GM21737 (cell line): ENCODE measurements at regions not wholly inside any gene's neighbourhood (a gene's known extent, or its start where the extent isn't known, plus 50 kb on each side); places are given as distances from the start of the nearest gene placed in this dataset.

Source experiments
- ATAC-seq: cut with Tn5 transposase; IDR thresholded peaks from one replicate; pipeline ENCODE4 v1.9.1; 2021; ENCODE audit warnings: mild to moderate bottlenecking, moderate library complexity; ENCODE audit not compliant: unreplicated experiment

DNA sequence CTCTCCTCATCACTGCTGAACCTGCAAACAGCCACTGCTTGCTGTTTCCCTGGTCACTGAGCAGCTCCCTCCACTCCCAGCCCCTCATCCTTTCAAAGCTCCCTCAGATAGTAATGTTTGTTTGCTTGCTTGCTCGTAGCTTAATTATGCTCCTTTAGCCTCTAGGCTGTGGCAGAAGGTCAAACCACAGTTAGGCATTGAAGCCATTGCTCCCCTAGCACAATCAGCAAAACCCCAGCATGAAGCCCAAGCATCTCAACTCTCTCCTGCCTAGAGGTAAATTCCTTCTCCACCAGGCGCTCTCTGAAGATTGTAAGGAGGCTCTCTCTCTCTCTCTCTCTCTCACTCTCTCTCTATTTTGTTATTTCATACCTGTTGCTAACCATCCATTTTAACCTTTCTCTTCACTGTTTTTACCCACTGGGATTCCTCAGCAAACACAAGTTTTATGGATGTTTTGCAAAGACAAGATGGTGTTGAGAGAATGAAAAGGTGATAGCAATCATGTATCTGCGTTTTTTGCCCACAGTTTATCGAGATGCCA, 135.9 kb upstream of the HNRNPA3 start:
- ATAC-seq, result no peak

DNA sequence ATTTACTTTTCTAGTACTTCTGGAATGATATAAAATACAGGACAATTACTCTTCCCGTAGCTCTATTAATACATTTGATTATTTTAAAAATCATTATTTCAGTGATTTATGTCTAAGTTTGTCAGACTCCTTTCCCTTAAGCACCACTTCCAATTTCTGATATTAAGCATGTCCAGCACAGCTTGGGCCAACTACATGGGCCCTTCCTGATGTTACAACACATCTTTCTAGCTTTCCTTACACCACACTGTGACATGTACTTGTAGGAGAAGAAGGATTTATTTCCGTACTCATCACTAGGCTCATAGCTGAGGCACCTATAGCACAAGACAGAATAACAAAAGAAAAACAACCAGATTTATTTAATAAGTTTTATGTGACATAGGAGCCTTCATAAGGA, 134.8 kb upstream of the HNRNPA3 start:
- no peak for ATAC-seq

DNA sequence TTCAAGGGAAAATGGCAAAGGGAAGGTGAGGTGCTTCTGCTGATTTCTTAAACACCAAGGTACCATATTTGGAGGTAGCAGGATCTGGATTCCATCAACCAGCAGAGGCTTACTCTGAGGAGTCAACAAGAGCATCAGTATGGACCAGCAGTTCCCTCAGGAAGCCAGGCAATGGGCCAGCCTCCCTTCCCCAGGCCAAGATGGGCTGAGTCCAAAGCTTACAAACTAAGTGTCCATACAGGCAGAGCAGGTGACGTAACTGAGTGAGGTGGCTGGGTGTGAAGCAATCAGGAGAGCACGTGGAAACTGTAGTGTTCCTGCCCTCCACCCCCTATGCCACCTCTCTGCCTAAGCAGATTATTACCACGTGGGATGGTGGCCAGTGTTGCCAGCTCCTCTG, 134.2 kb upstream of the HNRNPA3 start:
- ATAC-seq, result no peak

DNA sequence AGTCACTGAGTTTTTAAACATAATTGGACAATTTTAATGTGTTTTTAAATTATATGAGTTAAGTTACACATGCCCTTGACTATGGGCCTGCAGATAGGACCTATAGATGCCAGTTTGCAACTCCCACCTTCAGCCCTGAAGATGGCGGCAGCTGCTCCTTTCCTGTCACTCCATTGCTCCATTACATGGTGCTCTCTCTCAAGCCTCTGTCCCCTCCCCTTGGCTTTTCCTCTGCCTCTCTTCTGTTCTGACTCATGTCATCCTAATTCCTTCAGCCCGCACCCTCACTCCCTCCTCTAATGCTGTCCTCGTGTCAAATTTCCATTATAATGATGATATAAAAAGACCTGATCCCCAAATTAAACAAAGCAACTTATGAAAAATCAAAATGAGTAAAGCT, 133.7 kb upstream of the HNRNPA3 start:
- no peak for ATAC-seq

DNA sequence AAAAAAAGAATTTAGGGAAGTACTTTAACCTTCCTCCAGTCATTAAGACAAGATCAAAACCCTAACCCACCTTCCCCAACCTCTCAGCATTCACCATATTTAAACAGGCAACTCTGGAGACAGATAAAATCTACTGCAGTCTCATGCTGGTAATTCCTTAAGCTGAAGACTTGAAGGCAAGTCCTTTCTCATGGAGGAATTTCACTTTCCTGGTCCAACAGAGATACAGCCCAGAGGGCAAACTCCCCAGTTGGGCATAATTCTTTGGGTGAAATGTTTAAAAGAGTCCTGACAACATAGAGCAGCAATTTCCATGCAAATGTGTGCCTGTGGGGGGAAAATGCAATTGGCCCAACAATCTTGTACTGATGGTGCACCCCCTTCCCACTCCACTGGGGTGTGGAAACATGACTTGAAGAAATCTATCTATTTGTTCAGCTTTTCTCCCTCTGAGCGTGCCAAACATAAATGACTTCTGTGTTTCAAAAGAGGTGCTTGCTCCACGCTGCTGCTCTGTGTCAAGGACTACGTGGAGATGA, 131.8 kb upstream of the HNRNPA3 start:
- ATAC-seq, result no peak

DNA sequence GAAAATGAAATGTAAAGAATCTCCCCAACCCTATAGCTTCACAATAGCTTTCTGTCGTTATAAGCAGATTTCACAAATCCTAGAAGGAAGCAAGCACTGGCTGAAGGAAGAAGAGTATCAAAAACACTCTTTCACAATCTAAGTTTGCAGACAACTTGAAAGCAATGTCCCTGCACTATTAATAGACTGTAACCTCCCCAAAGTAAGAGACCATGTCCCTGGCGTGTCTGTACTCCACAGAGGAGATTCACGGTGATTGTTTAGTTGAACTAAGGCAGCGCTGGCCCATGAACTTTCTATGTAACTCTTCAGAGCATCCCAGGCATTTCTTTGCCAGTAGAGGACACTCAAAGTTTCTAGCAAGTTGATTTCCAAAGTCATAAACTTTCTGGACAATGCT, 128.0 kb upstream of the HNRNPA3 start:
- ATAC-seq, result no peak

DNA sequence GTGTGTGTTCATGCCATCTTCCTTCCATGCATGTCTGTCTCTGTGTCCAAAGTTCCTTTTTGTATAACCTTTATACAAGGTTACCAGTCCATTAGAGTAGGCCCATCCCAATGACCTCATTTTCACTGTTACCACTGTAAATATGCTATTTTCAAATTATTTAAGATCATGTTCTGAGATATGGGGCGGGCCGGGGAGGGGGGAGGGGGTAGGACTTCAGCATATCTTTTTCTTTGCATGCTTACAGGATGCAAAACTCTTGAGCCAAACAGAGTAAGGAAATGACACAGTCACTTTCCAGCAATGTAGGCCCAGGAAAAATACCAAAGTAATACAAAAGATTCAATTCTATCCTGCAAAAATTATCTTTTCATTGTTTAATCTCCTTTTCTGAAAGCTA, 124.1 kb upstream of the HNRNPA3 start:
- no peak for ATAC-seq

DNA sequence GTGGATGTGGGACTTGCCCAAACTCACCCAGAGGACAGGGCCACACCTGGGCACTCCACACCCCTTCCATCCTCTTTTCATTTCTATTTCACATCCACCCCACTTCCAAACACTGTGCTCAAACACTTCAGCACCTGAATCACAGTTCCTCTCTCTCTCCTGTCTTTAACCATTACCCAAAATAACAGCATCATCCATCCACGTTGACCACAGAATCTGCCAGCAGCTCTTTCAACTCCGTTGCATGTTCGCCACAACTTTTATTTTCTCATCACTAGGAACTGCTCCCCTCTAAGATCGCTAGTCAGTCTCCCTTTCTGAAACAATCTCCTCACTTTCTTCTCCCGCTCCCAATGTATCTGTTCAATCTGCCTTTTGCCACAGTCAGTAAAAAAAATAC, 121.6 kb upstream of the HNRNPA3 start:
- no peak for ATAC-seq

DNA sequence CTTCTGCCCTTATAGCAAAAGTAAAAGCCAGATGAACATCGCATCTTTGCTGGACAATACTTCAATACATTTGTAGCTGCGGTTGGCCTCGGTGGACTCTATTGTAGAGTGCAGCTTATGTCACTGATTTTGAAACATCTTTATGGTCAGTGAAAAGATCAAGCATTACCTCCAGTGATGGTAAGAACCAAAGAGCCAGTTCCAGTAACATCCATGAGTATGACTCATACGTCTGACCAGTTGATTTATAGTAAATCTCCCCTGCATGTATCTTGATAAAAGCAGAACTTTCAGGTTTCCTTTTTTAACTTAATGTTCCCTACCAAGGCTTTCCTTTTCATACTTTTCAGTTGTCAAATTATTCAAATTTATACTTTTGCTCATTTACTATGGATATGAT, 119.2 kb upstream of the HNRNPA3 start:
- ATAC-seq, result no peak

DNA sequence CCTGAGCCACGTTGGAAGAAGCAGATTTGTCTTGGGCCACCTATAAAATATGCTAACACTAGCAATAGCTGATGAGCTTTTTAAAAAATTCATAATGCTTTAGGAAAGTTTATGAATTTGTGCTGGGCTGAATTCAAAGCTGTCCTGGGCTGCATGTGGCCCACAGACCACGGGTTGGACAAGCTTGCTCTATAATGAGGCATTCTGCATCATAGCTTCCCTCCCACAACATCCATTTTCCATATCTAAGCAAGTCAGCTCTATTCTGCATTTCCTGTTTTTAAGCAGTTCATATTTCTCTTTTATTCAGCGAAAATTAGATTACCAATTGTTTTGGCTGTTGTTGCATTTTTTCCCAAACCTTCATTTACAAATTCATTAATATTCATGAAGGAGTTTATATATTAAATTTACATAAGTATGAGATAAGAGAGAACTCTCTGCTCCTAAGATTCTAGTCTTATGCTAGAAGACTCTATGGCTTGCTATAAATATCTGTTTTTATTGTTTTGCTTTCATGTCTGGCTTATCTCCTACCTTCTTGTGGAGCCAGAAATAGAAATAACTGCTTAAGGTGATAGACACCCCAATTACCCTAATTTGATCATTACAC, 114.5 kb upstream of the HNRNPA3 start:
- ATAC-seq, result no peak

DNA sequence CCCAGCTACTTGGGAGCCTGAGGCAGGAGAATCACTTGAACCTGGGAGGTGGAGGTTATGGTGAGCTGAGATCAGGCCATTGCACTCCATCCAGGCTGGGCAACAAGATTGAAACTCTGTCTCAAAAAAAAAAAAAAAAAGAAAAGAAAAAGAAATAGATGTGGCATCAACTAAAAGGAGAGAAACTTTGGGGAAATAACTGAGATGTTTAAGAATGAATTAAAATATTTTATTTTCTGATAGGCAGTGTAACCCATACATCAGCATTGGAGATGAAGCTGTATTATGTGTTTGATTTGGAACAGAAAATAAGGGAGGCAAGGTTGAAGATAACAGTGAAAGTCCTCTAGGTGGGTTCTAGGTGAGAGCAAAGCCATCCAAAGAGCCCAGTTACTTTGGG, 110.7 kb upstream of the HNRNPA3 start:
- no peak for ATAC-seq

DNA sequence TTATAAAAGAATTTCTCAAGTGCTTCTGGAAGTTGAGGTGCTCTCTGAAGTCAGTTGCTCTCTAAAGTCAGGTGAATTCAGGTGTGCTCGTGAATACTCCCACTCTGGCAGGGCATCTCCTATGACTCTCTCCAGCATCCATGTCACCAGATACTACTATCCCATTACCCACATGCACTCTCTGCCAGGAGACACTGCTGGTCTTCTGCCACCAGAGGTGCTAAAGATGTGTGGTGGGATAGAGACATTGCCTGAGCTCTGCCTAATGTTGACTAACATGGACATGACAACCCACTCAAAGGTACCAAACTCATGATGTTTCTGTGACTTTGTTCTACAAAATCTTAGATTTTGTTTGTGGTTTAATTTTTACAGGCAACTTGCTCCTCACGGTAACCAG, 106.4 kb upstream of the HNRNPA3 start:
- ATAC-seq, result no peak

DNA sequence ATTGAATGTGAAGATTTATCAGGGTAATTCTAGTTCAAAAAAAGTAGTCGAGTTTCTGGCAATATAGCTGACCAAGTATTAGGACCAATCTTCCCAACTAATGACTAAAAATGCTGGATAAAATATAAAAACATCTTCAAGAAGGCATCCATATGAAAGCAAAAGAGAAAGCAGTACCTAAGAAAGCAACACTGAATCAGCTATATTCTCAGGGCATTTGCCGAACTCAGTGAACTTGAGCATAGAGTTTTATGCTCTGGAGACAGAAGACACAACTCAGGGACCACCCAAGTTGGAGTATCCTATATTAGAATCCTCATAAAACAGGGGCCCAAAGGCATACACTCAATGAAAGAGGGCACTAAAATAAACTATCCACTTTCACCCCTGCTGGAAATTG, 103.7 kb upstream of the HNRNPA3 start:
- ATAC-seq, result no peak

DNA sequence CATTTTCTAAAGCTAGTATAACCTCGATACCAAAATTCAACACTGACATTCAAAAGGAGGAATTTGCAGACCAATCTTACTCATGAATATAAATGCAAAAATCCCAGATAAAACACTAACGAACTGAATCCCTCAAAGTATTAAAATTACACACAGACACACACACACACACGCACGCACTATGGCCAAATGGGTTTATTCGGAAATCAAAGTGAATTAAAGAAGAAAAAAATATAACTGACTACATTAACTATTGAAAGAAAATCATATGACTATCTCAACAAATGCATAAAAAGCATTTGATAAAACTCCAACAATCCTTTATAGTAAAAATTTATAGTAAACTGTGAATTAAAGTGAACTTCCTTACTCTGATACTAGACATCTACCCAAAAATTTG, 97.9 kb upstream of the HNRNPA3 start:
- ATAC-seq, result no peak

DNA sequence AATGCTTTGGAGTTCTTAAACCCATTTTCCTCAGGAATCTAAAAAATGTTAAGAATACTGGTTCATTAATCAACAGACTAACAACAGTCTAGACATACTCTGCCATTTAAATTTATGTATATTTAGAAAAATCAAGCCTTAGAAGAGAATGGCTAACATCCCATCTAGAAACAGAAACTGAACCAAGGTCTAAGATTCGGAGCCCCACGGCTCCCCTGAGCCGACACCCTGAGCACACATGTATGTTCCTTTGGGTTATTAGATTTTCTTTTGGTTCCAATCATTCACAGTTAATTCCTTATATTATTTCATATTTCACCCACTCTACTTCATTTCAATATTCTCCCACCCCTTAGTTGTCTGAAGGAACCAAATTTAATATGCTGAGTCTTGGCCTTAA, 94.8 kb upstream of the HNRNPA3 start:
- ATAC-seq, result no peak

DNA sequence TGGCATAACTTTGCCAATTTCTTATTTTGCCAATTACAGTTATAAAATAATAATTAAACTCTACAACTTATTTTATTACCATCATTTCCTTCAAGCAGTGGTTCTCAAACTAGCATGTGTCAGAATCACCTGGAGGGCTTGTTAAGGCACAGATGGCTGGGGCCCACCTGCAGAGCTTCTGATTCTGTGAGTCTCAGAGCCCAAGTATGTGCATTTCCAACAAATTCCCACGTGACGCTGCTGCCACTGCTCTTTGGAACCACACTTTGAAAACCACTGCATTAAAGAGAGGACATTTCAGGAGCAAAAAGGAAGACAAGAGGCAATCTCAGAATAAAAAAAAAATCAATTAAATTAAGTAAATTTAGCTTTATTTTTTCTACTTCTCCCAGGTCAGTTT, 94.0 kb upstream of the HNRNPA3 start:
- ATAC-seq, result no peak

DNA sequence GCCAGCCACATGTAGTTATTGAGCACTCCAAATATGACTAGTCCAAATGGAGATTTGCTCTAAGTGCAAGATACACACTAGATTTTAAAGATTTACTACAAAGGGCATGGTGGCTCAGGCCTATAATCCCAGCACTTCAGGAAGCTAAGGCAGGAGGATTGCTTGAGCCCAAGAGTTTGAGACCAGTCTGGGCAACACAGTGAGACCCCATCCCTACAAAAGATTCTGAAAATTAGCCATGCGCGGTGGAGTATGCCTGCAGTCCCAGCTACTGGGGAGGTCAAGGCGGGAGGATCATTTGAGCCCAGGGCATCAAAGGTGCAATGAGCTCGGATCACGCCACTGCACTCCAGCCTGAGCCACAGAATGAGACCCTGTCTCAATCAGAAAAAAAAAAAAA, 93.5 kb upstream of the HNRNPA3 start:
- no peak for ATAC-seq

DNA sequence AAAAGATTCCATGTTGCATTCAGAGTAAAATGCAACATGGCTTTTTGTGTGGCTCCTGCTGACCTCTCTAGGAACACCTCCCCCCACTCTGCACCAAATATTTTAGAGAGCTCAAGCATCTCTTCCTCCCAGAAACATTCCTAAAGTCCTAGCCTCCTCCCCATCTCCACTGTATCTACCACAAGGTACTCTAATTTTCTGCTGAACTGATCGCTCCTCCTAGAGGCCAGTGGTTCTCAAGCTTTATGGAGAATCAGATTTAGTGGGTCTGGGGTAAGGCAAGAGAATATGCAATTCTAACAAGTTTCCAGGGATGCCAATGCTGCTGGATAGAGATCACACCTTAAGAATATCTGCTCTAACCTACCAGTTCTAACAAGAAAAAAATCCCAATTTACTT, 89.5 kb upstream of the HNRNPA3 start:
- ATAC-seq, result no peak

DNA sequence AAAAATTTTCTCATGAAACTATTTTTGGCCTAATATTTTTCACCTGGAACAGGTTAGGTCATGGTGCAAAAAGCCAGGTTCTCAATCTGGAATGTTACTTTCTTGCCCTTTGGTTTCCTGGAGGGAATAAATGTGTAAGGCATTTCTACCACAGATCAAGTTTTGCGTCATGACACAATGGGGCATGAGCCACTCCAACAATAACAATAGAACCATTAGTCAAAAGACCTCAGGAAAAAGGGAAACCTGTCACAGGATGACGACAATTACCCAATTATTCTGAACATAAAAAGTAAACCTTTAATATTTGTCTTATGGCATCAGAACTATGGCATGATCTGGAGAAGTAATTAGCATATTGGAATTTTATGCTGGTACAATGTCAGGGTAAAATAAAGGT, 88.2 kb upstream of the HNRNPA3 start:
- no peak for ATAC-seq

DNA sequence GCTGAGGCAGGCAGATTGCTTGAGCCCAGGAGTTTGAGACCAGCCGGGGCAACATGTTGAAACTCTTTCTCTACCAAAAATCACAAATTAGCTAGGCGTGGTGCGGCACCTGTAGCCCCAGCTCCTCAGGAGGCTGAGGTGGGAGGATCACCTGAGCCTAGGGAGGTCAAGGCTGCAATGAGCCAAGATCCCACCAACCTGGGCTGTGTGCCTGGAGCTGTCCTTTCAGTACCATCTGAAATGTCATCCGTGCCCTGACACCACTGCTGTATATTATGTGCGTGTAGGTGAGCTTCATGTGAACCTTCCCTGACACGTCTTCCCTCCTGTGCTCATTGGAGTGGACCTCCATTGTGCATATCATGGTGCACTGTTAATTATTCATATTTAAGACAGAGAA, 84.8 kb upstream of the HNRNPA3 start:
- no peak for ATAC-seq

DNA sequence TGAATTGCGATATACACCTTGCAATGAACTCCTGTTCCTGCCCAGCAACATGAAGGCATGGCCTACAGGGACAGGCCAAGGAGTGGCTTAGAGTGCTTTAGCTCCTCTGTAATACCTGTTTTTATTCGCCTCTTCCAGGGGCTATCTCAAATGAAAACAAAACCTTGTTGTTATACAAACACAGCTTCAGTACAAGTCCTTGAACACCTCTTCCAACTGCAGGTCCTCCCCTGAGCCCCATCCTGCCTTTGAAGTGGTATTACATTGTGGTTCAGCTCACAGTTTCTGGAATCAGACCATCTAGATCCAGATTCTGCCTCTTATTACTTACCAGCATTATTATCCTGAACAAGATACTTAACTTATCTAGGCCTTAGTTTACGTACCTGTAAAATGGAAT, 83.0 kb upstream of the HNRNPA3 start:
- no peak for ATAC-seq

DNA sequence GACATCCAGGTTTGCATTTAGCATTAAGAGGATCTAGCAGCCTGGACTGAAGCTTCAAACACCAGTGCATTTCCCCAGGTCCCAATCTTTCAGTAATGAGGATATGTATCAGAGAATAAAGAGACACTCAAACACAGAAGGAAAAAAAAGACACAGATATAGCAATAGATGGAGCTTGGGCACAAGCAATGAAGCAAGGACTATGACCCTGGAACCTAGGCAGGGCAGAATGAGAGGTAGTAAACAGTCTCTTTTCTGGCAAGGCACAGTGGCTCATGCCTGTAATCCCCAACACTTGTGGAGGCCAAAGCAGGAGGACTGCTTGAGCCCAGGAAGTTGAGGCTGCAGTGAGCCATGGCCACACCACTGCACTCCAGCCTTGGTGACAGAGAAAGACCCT, 80.7 kb upstream of the HNRNPA3 start:
- ATAC-seq, result no peak

DNA sequence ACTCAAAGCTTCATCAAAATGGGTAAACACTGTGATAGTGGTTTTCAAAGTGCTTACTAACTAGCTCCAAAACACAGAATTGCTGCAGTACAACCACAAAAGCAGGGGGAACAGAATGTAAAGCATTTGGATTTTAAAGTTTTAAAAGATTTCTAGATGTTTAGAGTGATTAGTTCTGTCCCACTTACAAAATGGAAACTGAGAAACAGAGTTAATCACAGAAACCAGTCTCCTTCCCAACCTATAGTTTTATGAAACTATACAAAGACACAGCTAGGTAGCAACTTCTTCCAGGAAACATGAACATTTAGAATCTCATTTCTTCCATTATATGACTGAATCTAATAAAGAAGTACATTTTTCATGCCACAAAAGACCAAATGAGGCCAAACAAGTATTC, 73.8 kb upstream of the HNRNPA3 start:
- no peak for ATAC-seq
